Renal pelvis (tissue), 1 donor: ENCODE measurements at regions not wholly inside any gene's neighbourhood (a gene's known extent, or its start where the extent isn't known, plus 50 kb on each side); places are given as distances from the start of the nearest gene placed in this dataset.
A peak's percentile ranks its signal among the peaks of the same experiment; 100 is the strongest.

Experiments
- DNase-seq: peaks from one replicate; pipeline ENCODE4 v3.0.0-alpha.2; 2013

GRCh38 chr18:46322941-46323340 lies 218.8 kb downstream of the HAUS1 start:
- DNase-seq = no peak

- no peak for DNase-seq
Measured at GRCh38 chr18:46324087-46324955, 220.1 kb downstream of the HAUS1 start.

GRCh38 chr18:46325895-46326294 lies 221.7 kb downstream of the HAUS1 start:
- no peak for DNase-seq

GRCh38 chr18:46329736-46330246 lies 225.6 kb downstream of the HAUS1 start:
- no peak for DNase-seq

GRCh38 chr18:46331316-46331715 lies 227.1 kb downstream of the HAUS1 start:
- DNase-seq = no peak

GRCh38 chr18:46332286-46332801 lies 228.2 kb downstream of the HAUS1 start:
- DNase-seq = no peak

- DNase-seq = peak; percentile 39
Measured at GRCh38 chr18:46332921-46333341, 228.7 kb downstream of the HAUS1 start.

GRCh38 chr18:46333431-46334135 lies 229.4 kb downstream of the HAUS1 start:
- DNase-seq = peak; percentile 42

- peak; percentile 36 for DNase-seq
Measured at GRCh38 chr18:46334868-46335281, 230.7 kb downstream of the HAUS1 start.

GRCh38 chr18:46335534-46336101 lies 231.4 kb downstream of the HAUS1 start:
- DNase-seq = no peak

GRCh38 chr18:46336278-46337111 lies 232.3 kb downstream of the HAUS1 start:
- no peak for DNase-seq

- no peak for DNase-seq
Measured at GRCh38 chr18:46337271-46337670, 233.1 kb downstream of the HAUS1 start.

- no peak for DNase-seq
Measured at GRCh38 chr18:46338205-46338604, 234.0 kb downstream of the HAUS1 start.

GRCh38 chr18:46338766-46339165 lies 234.6 kb downstream of the HAUS1 start:
- DNase-seq = peak; percentile 76

- no peak for DNase-seq
Measured at GRCh38 chr18:46340716-46341115, 236.5 kb downstream of the HAUS1 start.

- DNase-seq = no peak
Measured at GRCh38 chr18:46341986-46342525, 237.9 kb downstream of the HAUS1 start.

GRCh38 chr18:46343456-46343855 lies 239.3 kb downstream of the HAUS1 start:
- DNase-seq = no peak

- no peak for DNase-seq
Measured at GRCh38 chr18:46343931-46344372, 239.8 kb downstream of the HAUS1 start.

- no peak for DNase-seq
Measured at GRCh38 chr18:46344416-46345180, 240.4 kb downstream of the HAUS1 start.

GRCh38 chr18:46345181-46345465 lies 240.9 kb downstream of the HAUS1 start:
- no peak for DNase-seq
